Skeletal muscle cell (primary cell): ENCODE measurements at regions not wholly inside any gene's neighbourhood (a gene's known extent, or its start where the extent isn't known, plus 50 kb on each side); places are given as distances from the start of the nearest gene placed in this dataset.

Experiments
- DNase-seq: peaks from one replicate; pipeline ENCODE4 v3.0.0-alpha.2; 2010; ENCODE audit warnings: low read depth
- H3K4me3 ChIP-seq: 2 replicates; pipeline ENCODE4 v1.5.1; 2011; ENCODE audit warnings: low read depth, mild to moderate bottlenecking, control low read depth, low read length, moderate library complexity

- no peak for DNase-seq
- H3K4me3 ChIP-seq, result no peak overlapping the region
These were observed 54.3 kb upstream of the CBLB start for GRCh38 chr3:105923140-105923539.

GRCh38 chr3:105927741-105928140 is 58.9 kb upstream of the CBLB start:
- DNase-seq, result no peak
- no peak overlapping the region for H3K4me3 ChIP-seq

GRCh38 chr3:105930733-105931132 is 61.9 kb upstream of the CBLB start:
- DNase-seq, result no peak
- H3K4me3 ChIP-seq, result no peak overlapping the region

GRCh38 chr3:105931500-105931899 is 62.7 kb upstream of the CBLB start:
- no peak for DNase-seq
- H3K4me3 ChIP-seq, result no peak overlapping the region

- DNase-seq, result no peak
- no peak overlapping the region for H3K4me3 ChIP-seq
These were observed 65.1 kb upstream of the CBLB start for GRCh38 chr3:105933871-105934270.

- H3K4me3 ChIP-seq, result no peak overlapping the region
- DNase-seq, result peak; percentile 43
These were observed 69.3 kb upstream of the CBLB start for GRCh38 chr3:105938101-105938500.

- H3K4me3 ChIP-seq, result no peak overlapping the region
- no peak for DNase-seq
These were observed 70.0 kb upstream of the CBLB start for GRCh38 chr3:105938806-105939205.

- H3K4me3 ChIP-seq, result no peak overlapping the region
- DNase-seq, result no peak
These were observed 75.5 kb upstream of the CBLB start for GRCh38 chr3:105944276-105944675.

GRCh38 chr3:105944721-105945120 is 75.9 kb upstream of the CBLB start:
- no peak overlapping the region for H3K4me3 ChIP-seq
- peak; percentile 49 for DNase-seq

- no peak for DNase-seq
- H3K4me3 ChIP-seq, result no peak overlapping the region
These were observed 79.3 kb upstream of the CBLB start for GRCh38 chr3:105948101-105948500.

GRCh38 chr3:105950881-105951600 is 82.2 kb upstream of the CBLB start:
- H3K4me3 ChIP-seq, result no peak overlapping the region
- DNase-seq, result no peak

GRCh38 chr3:105953831-105954230 is 85.0 kb upstream of the CBLB start:
- no peak overlapping the region for H3K4me3 ChIP-seq
- DNase-seq, result no peak

GRCh38 chr3:105956306-105956705 is 87.5 kb upstream of the CBLB start:
- no peak overlapping the region for H3K4me3 ChIP-seq
- no peak for DNase-seq

GRCh38 chr3:105957722-105958121 is 88.9 kb upstream of the CBLB start:
- DNase-seq, result peak; percentile 51
- H3K4me3 ChIP-seq, result no peak overlapping the region

- H3K4me3 ChIP-seq, result no peak overlapping the region
- DNase-seq, result no peak
These were observed 89.6 kb upstream of the CBLB start for GRCh38 chr3:105958237-105959000.

GRCh38 chr3:105959851-105960250 is 91.0 kb upstream of the CBLB start:
- DNase-seq, result no peak
- H3K4me3 ChIP-seq, result no peak overlapping the region

- H3K4me3 ChIP-seq, result no peak overlapping the region
These were observed 91.6 kb upstream of the CBLB start for GRCh38 chr3:105960381-105960780.

GRCh38 chr3:105963161-105963560 is 94.3 kb upstream of the CBLB start:
- DNase-seq, result no peak
- no peak overlapping the region for H3K4me3 ChIP-seq

More at GRCh38 chr3:105960381-105960780, 91.6 kb upstream of the CBLB start:
- DNase-seq, result no peak

GRCh38 chr3:105965384-105965783 is 96.6 kb upstream of the CBLB start:
- DNase-seq, result peak; percentile 67

GRCh38 chr3:105967117-105967516 is 98.3 kb upstream of the CBLB start:
- DNase-seq, result no peak
- H3K4me3 ChIP-seq, result no peak overlapping the region

More at GRCh38 chr3:105965384-105965783, 96.6 kb upstream of the CBLB start:
- H3K4me3 ChIP-seq, result no peak overlapping the region

- no peak overlapping the region for H3K4me3 ChIP-seq
- DNase-seq, result peak; percentile 84
These were observed 101.5 kb upstream of the CBLB start for GRCh38 chr3:105970283-105970682.
